IPS-18a (cell line): ENCODE measurements at regions not wholly inside any gene's neighbourhood (a gene's known extent, or its start where the extent isn't known, plus 50 kb on each side); places are given as distances from the start of the nearest gene placed in this dataset.

Source experiments
- H3K27ac ChIP-seq: one replicate; pipeline ENCODE4 v1.5.1; 2013; ENCODE audit warnings: low read length
- H3K27me3 ChIP-seq: one replicate; pipeline ENCODE4 v1.6.1; 2013; ENCODE audit warnings: mild to moderate bottlenecking, low read length; ENCODE audit not compliant: control insufficient read depth, insufficient read depth
- H3K36me3 ChIP-seq: one replicate; pipeline ENCODE4 v1.6.1; 2013; ENCODE audit warnings: low read depth, low read length; ENCODE audit not compliant: control insufficient read depth
- H3K4me1 ChIP-seq: one replicate; pipeline ENCODE4 v1.6.1; 2013; ENCODE audit warnings: low read depth, low read length; ENCODE audit not compliant: control insufficient read depth
- H3K4me3 ChIP-seq: one replicate; pipeline ENCODE4 v1.5.1; 2013; ENCODE audit warnings: low read length
- H3K9ac ChIP-seq: one replicate; pipeline ENCODE4 v1.6.1; 2013; ENCODE audit warnings: mild to moderate bottlenecking, low read length, moderate library complexity
- H3K9me3 ChIP-seq: one replicate; pipeline ENCODE4 v1.6.1; 2013; ENCODE audit warnings: low read depth, low read length; ENCODE audit not compliant: control insufficient read depth

DNA sequence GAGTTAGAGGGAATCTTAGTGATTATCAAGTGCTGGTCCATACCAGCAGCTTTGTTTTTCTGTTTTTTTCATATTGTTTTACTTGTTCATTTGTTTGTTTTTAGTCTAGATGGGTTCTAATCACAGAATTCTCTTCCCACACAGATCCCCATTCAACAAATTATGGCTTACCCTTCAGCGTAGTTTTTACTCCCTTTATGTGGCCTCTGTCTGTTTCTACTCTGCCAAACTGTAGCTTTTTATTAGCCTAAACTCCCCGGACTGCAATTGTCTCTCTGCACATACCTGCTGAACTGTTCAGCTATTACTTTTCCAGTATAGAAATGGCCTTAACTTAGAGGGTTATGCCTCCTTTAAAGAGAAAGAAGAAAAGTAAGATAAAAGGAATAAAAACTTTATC is 348.5 kb downstream of the TGFB2 start:
- Histone ChIP-seq H3K4me1 (no peaks in the 10 kb centered on the region), H3K9me3 (no peaks in the 10 kb centered on the region), H3K36me3 (no peaks in the 10 kb centered on the region), H3K9ac (no peak overlapping the region), H3K27me3 (no peaks in the 10 kb centered on the region), H3K4me3 (no peak overlapping the region), H3K27ac (no peak overlapping the region)

DNA sequence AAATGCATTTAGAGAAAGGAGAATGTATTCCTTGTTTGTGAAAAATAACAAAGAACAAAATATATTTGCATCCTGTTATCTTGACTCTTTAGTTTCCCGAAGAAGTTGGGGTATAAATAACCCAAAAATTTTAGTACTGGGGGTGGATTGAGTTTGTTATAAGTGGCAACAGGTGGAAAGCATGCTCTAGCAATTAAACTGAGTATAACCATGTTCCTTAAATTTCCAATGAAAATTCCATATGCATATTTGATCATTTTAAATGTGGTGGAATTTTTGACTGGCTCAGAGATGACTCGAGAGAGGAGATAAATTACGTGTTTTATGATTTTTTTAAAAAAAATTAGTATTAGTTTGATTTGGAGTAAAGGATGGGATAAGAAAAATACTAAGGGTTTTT is 348.9 kb downstream of the TGFB2 start:
- H3K9ac ChIP-seq, result no peak overlapping the region
- no peaks in the 10 kb centered on the region for H3K27me3 ChIP-seq
- H3K4me3 ChIP-seq, result no peak overlapping the region
- H3K9me3 ChIP-seq, result no peaks in the 10 kb centered on the region
- no peaks in the 10 kb centered on the region for H3K36me3 ChIP-seq
- no peak overlapping the region for H3K27ac ChIP-seq
- H3K4me1 ChIP-seq, result no peaks in the 10 kb centered on the region

DNA sequence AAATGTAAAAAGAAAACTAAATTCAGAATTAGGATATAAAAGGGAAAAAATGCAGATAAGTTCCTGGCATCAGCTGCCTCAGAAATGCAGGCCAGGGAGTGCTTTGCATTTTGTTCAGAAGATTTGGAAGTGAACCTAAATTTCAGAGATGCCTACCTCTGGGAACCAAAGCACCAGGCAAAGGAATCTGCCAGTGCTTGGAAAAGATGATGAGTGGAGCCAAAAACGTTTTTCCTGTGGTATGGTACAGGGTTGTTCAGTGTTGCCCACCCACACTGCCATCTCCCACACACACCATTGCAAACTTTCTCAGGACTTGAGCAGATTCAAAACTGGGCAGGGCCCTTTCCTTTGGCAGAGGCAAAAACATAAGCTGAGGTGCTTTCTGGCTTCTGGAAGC is 349.5 kb downstream of the TGFB2 start:
- Histone ChIP-seq H3K9me3 (no peaks in the 10 kb centered on the region), H3K27me3 (no peaks in the 10 kb centered on the region), H3K4me1 (no peaks in the 10 kb centered on the region), H3K36me3 (no peaks in the 10 kb centered on the region), H3K9ac (no peak overlapping the region), H3K4me3 (no peak overlapping the region), H3K27ac (no peak overlapping the region)

DNA sequence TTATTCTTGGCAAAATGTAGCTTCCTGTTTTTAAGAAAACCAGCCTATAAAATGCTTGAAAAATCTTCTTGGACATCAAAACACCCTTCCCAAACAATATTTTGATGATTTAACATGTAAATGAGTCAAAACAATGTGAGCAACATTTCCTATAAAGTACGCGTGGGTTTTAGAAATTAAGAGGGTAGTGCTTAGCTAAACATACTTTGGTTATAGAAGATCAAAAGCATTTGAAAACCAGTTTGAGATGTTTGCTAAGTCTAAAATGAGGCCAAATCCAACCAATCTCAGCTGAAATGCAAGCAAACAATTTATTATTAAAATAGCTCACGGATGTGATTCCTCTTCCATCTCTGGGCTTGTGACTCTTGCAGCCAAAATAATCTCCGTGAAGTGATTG is 350.4 kb downstream of the TGFB2 start:
- H3K9me3 ChIP-seq, result no peaks in the 10 kb centered on the region
- H3K9ac ChIP-seq, result no peak overlapping the region
- H3K36me3 ChIP-seq, result no peaks in the 10 kb centered on the region
- H3K4me3 ChIP-seq, result no peak overlapping the region
- no peaks in the 10 kb centered on the region for H3K4me1 ChIP-seq
- no peaks in the 10 kb centered on the region for H3K27me3 ChIP-seq
- no peak overlapping the region for H3K27ac ChIP-seq

DNA sequence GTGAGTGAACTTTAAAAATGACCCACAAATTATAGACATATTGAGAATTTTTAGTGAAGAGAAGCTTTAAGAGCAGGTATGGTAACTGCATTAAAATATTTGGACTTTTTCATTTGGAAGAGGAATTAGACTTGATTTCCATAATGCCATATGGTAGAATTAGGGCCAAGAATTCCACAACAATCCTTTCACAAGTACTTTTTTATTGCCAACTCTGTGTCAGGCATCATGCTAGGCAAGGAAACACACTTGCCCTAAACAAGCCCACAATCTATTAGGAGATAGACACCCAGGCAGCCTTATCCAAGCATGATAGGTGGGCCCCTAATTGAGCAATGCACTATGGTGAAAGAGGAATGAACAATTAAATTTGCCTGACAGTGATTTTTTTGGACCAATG is 353.0 kb downstream of the TGFB2 start:
- Histone ChIP-seq H3K27me3 (no peaks in the 10 kb centered on the region), H3K27ac (no peak overlapping the region), H3K4me1 (no peaks in the 10 kb centered on the region), H3K9me3 (no peaks in the 10 kb centered on the region), H3K36me3 (no peaks in the 10 kb centered on the region), H3K9ac (no peak overlapping the region), H3K4me3 (no peak overlapping the region)

DNA sequence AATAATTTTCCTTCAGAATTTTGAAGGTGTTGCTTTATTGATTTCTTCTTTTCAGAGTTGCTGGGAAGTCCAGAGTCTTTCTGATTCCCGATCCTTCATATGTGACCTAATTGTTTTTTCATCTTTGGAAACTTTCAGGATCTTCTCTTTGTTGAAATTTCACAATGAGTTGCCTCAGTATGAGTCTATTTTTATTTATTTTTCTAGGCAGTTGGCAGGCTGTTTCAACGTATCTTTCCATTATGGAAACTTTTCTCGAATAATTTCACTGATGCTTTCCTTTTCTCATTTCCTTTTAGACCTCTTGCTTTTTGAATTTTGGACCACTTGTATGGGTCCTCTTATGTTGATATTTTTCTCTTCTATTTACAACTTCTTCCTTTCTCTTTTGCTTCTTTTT is 354.3 kb downstream of the TGFB2 start:
- H3K9me3 ChIP-seq, result no peaks in the 10 kb centered on the region
- no peaks in the 10 kb centered on the region for H3K27me3 ChIP-seq

DNA sequence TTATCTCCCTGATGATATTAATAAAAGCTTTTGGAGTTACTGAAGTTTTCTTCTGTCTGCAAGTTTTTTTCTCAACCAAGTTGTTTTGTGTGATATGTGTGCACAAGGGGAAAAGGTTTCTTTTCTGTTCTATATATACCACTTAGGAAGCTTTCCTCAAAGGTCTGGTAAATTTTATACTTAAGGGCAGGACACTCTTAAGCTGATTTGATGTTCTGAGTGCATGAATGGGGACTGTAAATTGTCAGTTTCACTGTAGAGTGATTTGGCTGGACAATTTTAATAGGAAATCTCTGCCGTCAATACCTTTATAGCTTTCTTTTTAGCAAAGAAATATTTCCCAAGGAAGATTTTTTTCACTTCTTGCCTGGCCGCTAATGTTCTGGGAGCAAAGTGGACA is 354.7 kb downstream of the TGFB2 start:
- H3K4me1 ChIP-seq, result no peaks in the 10 kb centered on the region
- no peaks in the 10 kb centered on the region for H3K9me3 ChIP-seq
- no peak overlapping the region for H3K4me3 ChIP-seq
- no peaks in the 10 kb centered on the region for H3K36me3 ChIP-seq
- no peak overlapping the region for H3K9ac ChIP-seq
- H3K27me3 ChIP-seq, result no peaks in the 10 kb centered on the region
- no peak overlapping the region for H3K27ac ChIP-seq

More for the DNA sequence above, 354.3 kb downstream of the TGFB2 start:
- no peaks in the 10 kb centered on the region for H3K4me1 ChIP-seq
- no peak overlapping the region for H3K27ac ChIP-seq
- H3K9ac ChIP-seq, result no peak overlapping the region
- no peaks in the 10 kb centered on the region for H3K36me3 ChIP-seq
- H3K4me3 ChIP-seq, result no peak overlapping the region

DNA sequence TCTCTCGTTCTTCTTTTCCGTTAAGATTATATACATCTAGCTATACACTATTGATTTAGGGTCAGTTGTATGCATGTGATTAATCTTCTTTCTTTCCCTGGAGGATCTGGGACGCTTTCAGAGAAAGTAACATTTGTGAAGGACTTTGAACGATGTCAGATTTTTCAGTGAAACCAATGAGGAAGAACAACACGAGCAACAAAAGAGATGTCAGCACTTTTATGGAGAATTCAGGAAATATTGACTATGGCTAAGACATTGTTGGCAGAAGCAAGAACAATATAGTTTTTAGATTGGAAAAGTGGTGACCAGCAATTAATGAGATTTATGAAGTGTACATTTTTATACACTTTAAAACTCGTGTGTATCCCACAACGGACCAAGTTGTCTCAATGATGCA is 355.5 kb downstream of the TGFB2 start:
- no peak overlapping the region for H3K27ac ChIP-seq
- no peak overlapping the region for H3K4me3 ChIP-seq
- no peaks in the 10 kb centered on the region for H3K27me3 ChIP-seq
- H3K36me3 ChIP-seq, result no peaks in the 10 kb centered on the region
- H3K9me3 ChIP-seq, result no peaks in the 10 kb centered on the region
- no peak overlapping the region for H3K9ac ChIP-seq
- H3K4me1 ChIP-seq, result no peaks in the 10 kb centered on the region

DNA sequence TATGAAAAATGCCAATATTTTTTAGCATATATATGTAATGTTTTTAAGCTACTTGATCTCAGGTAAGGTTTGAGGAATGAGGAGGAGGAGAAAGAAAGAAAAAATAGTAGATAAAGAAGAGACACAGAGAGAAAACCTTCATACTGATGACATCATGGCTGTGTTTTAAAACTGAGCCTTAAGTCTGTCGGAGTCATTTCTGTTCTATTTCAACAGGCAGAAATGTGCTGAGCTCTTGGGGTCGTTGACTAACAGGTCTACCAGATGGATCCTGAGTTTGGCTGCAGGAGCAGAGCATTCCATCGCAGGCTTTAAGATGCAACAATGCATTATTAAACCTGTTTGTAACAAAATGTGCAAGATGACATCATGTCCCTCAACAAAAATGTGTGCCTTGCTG is 356.0 kb downstream of the TGFB2 start:
- Histone ChIP-seq H3K36me3 (no peaks in the 10 kb centered on the region), H3K27ac (no peak overlapping the region), H3K27me3 (no peaks in the 10 kb centered on the region), H3K4me3 (no peak overlapping the region), H3K9me3 (no peaks in the 10 kb centered on the region), H3K9ac (no peak overlapping the region), H3K4me1 (no peaks in the 10 kb centered on the region)

DNA sequence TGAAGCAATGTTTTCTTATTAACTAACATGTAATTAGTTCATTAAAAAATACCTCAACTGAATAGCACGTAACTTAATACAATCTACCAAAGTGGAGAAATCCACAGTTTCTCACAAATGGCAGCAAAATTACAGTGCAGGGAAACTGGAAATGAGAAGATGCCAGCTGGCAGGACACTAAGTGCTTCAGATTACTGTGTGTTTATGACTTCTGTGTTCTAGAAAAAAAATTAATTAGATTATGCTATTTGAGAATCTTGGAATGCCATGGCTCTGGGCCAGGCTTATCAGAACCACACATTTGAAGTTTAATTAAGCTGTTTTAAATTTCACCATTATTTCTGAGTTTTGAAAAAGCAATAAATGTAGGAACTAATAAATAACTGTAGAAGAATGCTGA is 357.6 kb downstream of the TGFB2 start:
- H3K36me3 ChIP-seq, result no peaks in the 10 kb centered on the region
- H3K9ac ChIP-seq, result no peak overlapping the region
- H3K27me3 ChIP-seq, result no peaks in the 10 kb centered on the region
- no peaks in the 10 kb centered on the region for H3K9me3 ChIP-seq
- no peaks in the 10 kb centered on the region for H3K4me1 ChIP-seq
- H3K27ac ChIP-seq, result no peak overlapping the region
- no peak overlapping the region for H3K4me3 ChIP-seq

DNA sequence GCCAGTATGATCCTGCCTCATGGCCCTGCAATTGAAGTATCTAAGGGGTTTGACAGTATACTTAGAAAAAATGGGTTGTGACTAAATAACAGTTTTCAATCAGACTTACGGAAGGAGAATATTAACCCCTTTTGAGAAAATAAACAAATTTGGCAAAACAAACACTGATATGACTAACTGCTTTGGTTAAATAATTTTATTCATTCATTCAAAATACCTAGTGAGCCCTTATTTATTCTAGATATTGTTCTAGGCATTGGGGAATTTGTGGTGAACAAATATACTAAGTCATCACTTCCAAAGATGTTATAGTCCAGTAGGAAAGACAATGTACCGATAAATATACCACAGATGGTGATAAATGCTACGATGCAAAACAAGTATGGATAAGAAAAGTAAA is 358.7 kb downstream of the TGFB2 start:
- H3K9ac ChIP-seq, result no peak overlapping the region
- H3K27ac ChIP-seq, result no peak overlapping the region
- H3K36me3 ChIP-seq, result no peaks in the 10 kb centered on the region
- no peak overlapping the region for H3K4me3 ChIP-seq
- no peaks in the 10 kb centered on the region for H3K4me1 ChIP-seq
- H3K9me3 ChIP-seq, result no peaks in the 10 kb centered on the region
- no peaks in the 10 kb centered on the region for H3K27me3 ChIP-seq

DNA sequence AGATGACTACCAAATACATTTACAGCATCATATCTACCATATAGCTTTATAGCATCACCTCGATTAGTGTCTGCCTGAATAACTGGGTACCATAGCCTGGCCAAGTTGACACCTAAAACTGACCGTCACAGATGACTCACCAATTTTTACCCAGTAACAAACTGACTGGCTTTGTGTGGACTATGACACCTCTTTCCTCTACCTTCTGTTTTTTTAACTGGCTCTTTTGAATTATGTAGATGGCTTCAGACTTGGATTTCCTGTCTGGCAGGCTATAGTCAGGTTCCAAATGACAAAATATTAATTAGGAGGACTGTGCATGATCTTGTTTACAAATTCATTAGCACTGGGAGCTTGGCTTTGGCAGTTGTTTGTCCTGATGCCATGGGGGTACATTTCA is 360.3 kb downstream of the TGFB2 start:
- Histone ChIP-seq H3K9ac (no peak overlapping the region), H3K4me1 (no peaks in the 10 kb centered on the region), H3K27ac (no peak overlapping the region), H3K27me3 (no peaks in the 10 kb centered on the region), H3K4me3 (no peak overlapping the region), H3K9me3 (no peaks in the 10 kb centered on the region), H3K36me3 (no peaks in the 10 kb centered on the region)
